Brain microvascular endothelial cell (primary cell): ENCODE measurements at regions not wholly inside any gene's neighbourhood (a gene's known extent, or its start where the extent isn't known, plus 50 kb on each side); places are given as distances from the start of the nearest gene placed in this dataset.

Source experiments
- DNase-seq: peaks from one replicate; pipeline ENCODE4 v3.0.0-alpha.2; 2020
- H3K27ac ChIP-seq: fragments of 250-450 bp; sonication (Bioruptor Pico); 2 replicates; pipeline ENCODE4 v1.5.1; 2020; ENCODE audit warnings: mild to moderate bottlenecking, moderate library complexity
- H3K27me3 ChIP-seq: fragments of 250-450 bp; sonication (Bioruptor Pico); replicated peaks from 2 replicates; pipeline ENCODE4 v1.5.1; 2020; ENCODE audit warnings: mild to moderate bottlenecking
- H3K36me3 ChIP-seq: fragments of 250-450 bp; sonication (Bioruptor Pico); replicated peaks from 2 replicates; pipeline ENCODE4 v1.5.1; 2020; ENCODE audit warnings: mild to moderate bottlenecking
- H3K4me3 ChIP-seq: 2 replicates; pipeline ENCODE4 v1.5.1; 2011; ENCODE audit warnings: low read depth, mild to moderate bottlenecking, control low read depth, low read length, moderate library complexity
- in situ Hi-C: cut with HindIII; loops from 2 replicates; pipeline ENCODE4 v1.10.0; 2017; ENCODE audit warnings: low sequenced_read_pairs, low pct_ligation_motif_present
- TF ChIP-seq, protein P1 (sequence below): IDR thresholded peaks from 2 replicates; pipeline ENCODE4 v1.5.1; 2011; ENCODE audit warnings: low read depth, mild to moderate bottlenecking, moderate library complexity, low read length, control low read depth, inconsistent platforms; ENCODE audit errors: missing control alignments

DNA sequence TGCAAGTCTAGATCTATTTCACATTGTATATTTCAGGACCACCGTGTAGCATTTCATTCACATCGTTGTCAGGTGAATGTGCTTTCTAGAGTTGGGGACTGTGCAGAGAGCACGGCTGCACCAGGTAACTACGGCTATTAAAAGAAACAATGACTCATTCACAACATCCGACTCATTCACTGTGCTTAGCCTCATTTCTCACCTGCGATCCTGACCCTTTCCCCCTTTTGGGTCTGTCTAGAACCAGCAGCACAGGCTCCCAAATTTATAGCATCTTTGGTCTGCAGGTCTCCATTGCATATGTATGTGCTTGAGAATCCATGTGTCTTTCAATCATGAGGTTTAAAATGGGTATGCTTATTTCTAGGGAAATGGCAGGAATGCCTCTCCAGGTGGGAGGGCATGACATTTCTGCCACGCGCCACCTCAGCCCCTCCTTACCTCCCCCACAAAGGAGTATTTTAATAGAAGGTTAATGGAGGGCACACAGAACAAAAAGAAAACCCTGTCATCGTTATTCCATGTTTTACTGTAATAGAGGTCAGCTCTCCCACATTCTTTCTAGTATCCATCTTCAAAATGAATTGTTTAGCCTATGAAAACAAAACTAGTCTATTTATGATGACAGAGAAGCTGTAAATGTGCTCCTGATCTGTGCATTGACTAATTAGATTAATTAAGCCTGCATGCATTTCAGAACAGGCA, 246.7 kb upstream of the EPHA4 start:
- TF ChIP-seq, protein P1, sequence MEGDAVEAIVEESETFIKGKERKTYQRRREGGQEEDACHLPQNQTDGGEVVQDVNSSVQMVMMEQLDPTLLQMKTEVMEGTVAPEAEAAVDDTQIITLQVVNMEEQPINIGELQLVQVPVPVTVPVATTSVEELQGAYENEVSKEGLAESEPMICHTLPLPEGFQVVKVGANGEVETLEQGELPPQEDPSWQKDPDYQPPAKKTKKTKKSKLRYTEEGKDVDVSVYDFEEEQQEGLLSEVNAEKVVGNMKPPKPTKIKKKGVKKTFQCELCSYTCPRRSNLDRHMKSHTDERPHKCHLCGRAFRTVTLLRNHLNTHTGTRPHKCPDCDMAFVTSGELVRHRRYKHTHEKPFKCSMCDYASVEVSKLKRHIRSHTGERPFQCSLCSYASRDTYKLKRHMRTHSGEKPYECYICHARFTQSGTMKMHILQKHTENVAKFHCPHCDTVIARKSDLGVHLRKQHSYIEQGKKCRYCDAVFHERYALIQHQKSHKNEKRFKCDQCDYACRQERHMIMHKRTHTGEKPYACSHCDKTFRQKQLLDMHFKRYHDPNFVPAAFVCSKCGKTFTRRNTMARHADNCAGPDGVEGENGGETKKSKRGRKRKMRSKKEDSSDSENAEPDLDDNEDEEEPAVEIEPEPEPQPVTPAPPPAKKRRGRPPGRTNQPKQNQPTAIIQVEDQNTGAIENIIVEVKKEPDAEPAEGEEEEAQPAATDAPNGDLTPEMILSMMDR = no peak
- in situ Hi-C loops = no loop called here
- H3K27ac ChIP-seq = no peak overlapping the region
- no peaks in the 10 kb centered on the region for H3K27me3 ChIP-seq
- H3K36me3 ChIP-seq = no peaks in the 10 kb centered on the region
- H3K4me3 ChIP-seq = no peak overlapping the region
- no peak for DNase-seq

DNA sequence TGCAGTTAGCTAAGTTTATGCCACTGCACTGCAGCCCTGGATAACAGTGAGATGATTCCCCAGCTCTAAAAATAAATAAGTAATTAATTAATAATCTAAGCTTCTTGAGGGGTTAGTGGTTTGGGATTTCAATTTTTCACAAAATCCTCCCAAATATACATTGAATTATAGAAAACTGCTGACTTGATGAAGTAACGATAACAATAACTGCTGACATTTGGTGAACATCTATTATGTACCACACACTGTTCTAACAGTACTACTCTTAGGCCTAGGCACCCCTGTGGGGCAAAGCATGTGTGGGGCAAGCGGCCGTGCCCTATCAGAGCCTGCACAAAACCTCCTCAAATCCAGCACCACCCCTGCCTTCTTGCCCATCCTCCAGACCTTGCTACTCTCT, 245.8 kb upstream of the EPHA4 start:
- no peak overlapping the region for H3K4me3 ChIP-seq
- H3K36me3 ChIP-seq = no peaks in the 10 kb centered on the region
- in situ Hi-C loops = no loop called here
- no peak for DNase-seq
- H3K27me3 ChIP-seq = no peaks in the 10 kb centered on the region
- TF ChIP-seq, protein P1 = no peak
- H3K27ac ChIP-seq = no peak overlapping the region

DNA sequence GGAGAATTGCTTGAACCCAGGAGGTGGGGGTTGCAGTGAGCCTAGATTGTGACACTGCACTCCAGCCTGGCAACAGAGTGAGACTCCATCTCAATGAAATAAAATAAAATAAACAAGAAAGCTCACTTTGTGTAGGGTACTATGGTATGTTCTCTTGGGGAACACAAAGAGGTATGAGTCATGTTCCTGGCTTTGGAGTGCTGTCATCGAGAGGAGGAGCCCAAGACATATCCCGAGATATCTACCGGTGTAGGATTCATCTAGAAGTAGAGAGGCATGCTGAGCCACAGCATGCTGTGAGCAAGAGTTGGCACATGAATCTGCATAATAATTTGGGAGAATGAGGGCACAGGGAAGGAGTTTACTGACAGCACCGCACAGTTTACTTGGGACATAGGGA, 244.9 kb upstream of the EPHA4 start:
- DNase-seq = no peak
- TF ChIP-seq, protein P1 = no peak
- H3K4me3 ChIP-seq = no peak overlapping the region
- H3K27me3 ChIP-seq = no peaks in the 10 kb centered on the region
- in situ Hi-C loops = no loop called here
- no peaks in the 10 kb centered on the region for H3K36me3 ChIP-seq
- no peak overlapping the region for H3K27ac ChIP-seq

GRCh38 chr2:221816566-221816965, 244.5 kb upstream of the EPHA4 start:
- TF ChIP-seq, protein P1 = no peak
- Histone ChIP-seq H3K27me3 (no peaks in the 10 kb centered on the region), H3K4me3 (no peak overlapping the region), H3K36me3 (no peaks in the 10 kb centered on the region), H3K27ac (no peak overlapping the region)
- no peak for DNase-seq
- in situ Hi-C loops = no loop called here

DNA sequence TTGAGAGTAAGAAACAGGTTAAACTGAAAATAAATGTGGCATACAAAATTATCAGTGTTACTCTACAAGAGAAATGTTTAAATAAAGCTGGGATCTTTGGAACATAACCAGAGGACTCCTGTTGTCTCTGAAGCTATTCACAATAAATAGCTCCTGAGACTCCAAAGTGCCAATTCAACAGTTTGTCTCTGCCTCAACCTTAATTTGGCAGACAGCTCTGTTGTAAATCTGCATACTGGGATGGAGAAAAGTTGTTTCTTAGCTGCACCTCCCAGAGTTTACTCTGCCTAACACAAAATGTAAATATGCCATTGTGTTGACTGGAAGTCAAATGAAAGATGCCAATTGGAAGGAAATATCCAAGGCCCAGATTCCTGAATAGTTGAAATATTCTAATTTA, 238.5 kb upstream of the EPHA4 start:
- DNase-seq = no peak
- Histone ChIP-seq H3K36me3 (no peaks in the 10 kb centered on the region), H3K27me3 (no peaks in the 10 kb centered on the region), H3K27ac (no peak overlapping the region), H3K4me3 (no peak overlapping the region)
- in situ Hi-C loops = no loop called here
- TF ChIP-seq, protein P1 = no peak

DNA sequence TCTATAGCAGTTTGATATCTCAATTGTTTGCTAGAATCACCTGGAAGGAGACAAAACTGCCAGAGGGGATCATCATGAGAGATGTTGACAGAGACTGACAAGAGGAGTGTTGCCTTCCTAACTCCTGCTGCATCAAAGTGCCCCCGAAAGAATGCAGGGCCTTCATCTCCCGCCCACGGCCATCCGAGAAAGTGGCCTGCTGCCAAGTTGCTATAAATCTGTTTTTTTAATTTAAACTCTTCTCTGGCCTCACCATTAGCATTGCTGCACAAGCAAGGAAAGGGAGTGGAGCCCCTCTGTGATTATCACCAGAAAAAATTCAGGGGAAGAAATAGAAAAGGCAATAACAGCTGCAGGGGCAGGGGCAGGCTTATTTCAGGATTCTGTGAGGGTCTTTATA, 238.1 kb upstream of the EPHA4 start:
- DNase-seq = no peak

More for the DNA sequence above, 238.1 kb upstream of the EPHA4 start:
- no peak overlapping the region for H3K27ac ChIP-seq
- in situ Hi-C loops = no loop called here
- no peak overlapping the region for H3K4me3 ChIP-seq
- H3K27me3 ChIP-seq = no peaks in the 10 kb centered on the region
- TF ChIP-seq, protein P1 = no peak
- no peaks in the 10 kb centered on the region for H3K36me3 ChIP-seq
